Islet precursor cell (in vitro differentiated cells): ENCODE measurements at regions not wholly inside any gene's neighbourhood (a gene's known extent, or its start where the extent isn't known, plus 50 kb on each side); places are given as distances from the start of the nearest gene placed in this dataset.

ENCODE experiments used
- DNase-seq: peaks from one replicate; pipeline ENCODE4 v3.0.0-alpha.2; 2018

DNA sequence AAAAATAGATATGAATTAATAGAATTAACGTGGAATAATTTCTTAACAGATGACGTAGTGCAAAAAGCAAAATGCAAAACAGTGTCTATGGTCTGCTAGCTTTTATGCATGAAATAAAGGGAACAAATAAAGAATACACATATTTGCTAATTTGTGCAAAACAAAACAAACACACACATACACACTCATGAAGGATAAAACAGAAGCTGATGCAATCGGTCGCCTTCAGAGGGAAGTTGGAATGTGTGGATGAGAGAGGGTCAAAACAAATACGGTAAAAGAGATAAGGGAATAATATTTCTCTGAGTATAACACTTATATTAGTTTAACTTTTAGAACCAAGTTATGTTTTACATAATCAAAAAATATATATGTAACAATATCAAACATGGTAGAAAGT lies 1160.9 kb upstream of the PCDH9 start:
- no peak for DNase-seq

DNA sequence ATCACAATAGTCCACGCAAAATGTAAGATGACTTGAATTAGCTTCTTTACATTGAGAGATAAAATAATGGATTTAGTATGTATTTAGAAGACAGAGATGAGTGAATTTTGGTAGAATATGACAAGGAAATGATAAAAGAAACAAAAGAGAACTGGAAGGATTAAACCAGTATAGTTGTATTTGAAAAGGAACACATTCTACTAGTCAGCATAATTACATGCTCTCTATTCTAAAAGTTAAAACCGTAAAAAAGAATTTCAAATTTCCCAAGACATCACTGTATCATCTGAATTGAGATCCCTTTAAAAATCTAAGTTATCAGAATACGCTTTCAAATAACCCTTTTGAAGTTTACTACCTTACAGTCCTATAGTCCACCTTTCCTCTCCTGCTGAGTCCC lies 1156.7 kb upstream of the PCDH9 start:
- no peak for DNase-seq

DNA sequence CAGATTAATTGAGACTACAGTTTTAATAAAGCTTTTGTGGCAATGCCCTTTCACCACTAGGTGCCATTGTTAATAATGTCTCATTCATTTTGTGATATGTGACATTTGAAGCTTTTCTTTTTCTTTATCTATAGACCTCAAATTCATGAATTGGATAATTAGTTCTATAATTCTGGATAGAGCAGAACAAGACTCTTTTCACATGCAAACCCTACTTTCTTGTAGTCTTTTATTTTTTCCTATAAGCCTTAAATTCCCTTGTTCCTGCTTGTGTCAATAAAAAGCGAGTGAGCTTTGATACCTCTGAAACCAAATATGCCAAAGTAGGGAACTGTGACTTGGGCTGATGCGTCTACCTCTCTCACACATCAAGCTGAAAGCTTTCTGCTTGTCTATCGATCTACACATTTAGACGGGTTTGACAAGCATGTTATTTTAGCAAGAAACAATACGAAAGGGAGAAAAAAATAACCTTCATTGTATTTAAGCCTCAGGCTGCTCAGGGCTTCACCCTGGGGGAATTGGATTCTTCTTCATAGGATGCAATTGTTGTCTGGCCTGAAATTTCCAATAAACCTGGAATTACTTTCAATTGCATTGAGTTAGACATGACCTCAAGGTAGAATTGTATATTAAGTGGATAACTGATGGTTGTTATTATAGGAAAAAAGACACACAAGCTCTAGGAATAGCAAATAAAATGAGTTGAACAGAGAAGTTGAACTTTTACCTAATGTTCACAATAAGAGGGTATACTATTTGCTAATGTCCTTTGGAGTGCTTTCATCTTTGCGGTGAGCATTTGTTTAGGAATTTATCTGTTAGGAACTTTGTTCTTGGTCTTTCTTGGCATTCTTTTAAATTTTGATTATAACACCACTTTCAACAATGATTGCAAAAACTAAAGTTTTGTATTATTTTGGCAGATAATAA lies 1150.2 kb upstream of the PCDH9 start:
- no peak for DNase-seq

DNA sequence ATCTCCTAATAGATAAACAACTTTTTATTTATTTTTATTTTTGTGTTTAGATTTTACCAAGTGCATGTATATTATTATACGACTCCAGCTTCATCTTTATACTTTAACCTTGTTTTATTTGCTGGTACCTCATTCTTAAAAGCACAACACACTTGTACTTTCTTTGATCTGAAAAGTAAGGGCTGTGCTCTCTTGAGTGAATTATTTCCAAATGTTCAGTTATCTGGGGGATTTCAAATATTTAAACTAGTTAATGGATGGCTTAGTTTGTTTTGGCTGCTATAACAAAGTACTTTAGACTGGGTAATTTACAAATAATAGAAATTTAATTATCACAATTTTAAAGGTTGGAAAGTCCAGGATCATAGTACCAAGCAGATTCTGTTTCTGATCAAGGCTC lies 1148.2 kb upstream of the PCDH9 start:
- no peak for DNase-seq

DNA sequence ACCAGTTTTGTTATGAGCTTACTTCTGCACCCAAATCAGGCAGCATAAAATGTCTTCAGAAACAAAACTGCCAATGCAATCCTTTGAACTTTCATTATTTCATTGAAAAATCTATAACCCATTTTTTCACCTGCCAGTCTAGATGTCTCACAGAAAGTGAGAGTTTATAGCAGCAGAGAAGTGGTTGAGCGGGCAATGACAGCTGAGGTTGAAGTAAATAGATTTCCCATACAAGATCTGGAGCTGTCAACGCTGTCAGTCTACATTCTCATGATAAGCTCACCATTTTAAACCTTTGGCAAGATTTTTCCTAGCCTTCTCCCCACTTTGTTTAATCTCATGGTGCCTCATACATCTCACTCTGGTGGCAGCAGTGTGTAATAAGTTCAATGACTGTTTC lies 1144.9 kb upstream of the PCDH9 start:
- DNase-seq, result no peak

DNA sequence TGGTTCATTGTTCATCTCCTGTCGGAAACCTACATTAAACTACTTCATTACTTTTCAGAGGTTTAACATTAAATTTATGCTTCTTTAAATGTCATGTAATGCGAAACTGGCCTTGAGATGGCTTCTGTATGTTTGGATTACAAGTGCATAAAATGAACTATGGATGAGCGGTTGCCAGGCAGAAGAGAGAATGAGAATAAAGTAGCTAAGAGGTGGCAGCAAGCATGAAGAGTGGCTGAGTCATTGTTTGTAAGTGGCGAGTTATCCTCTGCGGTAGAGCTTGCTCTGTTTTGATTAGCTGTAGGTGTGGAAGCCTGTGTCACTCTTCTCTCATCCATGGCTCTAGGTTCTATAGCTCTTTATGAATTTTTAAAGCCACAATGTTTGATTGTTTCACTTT lies 1139.6 kb upstream of the PCDH9 start:
- no peak for DNase-seq

DNA sequence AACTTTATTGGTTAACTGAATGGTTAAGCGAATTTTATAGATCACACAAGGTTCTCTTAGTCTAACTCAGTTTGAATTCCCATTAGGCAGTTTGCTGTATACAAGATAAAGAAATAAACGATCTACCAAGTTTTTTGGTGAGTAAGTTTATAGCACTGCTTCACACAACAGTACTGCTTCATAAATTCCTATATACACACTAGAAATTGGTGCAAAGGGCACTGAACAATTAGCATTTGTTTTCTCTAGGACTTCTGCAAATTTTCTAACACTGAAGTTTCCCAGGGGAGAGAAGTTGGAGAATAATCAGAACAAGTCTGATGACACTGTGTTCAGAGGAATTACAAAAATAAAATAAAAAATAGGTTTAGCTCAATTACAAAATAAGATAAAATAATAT lies 1138.8 kb upstream of the PCDH9 start:
- no peak for DNase-seq

DNA sequence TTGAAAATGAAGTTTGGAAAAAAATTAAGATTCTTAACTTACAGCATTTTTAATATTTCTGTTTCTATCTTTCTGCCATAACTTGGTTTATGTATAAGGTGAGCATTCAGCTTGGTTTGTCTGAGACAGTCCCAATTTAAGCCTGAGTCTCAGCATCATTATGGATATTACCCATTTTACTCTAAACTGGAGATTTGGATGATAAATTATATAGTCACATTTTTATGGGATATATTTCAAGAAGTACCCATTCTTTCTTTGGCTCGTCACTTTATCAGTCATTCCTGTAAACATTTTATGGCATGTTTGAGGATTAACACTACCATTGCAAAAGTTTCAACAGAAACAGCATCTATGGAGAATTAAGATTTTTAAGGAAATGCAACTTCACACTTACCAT lies 1129.0 kb upstream of the PCDH9 start:
- no peak for DNase-seq

DNA sequence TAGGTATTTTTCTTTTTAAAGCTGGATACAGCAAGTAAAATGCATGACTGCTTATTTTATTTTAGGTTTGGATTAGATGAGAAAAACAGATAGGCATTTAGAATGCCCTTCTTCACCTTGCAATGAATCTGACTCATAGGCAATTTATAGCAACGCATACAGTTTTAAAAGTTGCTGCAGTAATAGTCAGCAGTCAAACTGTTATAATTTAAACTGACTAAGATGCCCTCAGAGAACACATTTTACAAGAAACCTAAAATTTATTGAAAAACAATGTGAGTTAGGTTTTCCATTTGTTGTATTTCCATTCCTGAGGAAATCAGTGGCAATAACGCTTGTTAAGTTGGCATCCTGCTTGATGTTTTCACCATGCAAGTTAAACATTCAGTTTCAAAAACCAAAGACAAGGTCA lies 1128.2 kb upstream of the PCDH9 start:
- no peak for DNase-seq

DNA sequence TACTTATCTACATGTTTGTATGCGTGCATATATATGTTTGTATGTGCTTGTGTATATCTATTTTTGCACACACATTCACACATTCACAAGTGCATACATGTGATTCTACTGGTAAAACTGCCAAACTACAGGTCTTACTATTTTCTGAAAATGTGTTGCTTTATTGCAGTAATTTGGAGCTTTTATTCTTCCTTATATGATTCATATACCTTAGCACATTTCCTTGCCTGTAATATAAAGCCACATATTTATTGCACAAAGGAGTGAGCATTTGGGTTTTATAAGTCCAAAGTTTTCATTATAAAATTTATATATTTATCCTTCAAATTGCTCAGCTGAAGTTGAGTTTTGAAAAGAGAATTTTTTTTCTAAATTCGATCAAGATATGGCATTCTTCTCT lies 1120.4 kb upstream of the PCDH9 start:
- no peak for DNase-seq

DNA sequence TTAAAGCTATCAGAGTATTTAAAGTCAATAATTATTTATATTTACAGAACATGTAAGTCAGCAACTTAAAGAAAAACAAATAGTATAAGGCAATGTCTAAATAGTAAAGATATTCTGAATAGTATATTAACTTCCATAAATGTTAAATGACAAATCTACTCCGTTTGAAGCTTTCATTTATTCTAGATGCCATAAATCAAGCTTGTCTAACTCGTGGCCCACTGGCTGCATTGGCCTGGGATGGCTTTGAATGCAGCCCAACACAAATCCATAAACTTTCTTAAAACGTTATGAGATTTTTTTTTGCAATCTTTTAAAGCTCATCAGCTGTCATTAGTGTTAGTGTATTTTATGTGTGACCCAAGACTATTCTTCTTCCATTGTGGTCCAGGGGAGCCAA lies 1117.1 kb upstream of the PCDH9 start:
- DNase-seq, result no peak

DNA sequence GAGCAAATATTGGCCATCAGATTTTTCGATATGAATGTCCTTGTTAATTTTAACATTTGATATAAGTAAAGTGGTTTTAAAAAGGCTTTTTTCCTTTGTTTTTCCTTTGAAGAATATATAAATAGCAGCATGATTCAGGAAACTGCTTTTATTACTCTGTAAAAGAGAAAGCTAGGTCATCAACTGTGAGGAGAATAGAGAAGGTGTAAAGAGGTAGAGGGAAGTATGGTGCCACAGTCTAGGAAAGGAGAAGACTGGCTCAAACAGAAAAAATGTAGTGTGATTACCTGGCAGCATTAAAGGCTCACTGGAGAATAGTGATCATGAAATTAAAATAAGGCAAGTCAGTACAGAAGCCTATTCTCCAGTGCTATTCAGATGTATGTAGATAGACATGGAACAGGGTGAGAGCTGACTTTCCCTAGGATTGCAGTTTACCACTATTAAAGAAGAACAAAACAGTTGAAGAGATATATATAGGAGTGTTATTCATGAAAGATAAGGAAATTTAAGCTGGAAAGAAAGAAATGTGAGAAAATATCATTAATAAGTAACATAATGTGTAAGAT lies 1115.9 kb upstream of the PCDH9 start:
- no peak for DNase-seq

DNA sequence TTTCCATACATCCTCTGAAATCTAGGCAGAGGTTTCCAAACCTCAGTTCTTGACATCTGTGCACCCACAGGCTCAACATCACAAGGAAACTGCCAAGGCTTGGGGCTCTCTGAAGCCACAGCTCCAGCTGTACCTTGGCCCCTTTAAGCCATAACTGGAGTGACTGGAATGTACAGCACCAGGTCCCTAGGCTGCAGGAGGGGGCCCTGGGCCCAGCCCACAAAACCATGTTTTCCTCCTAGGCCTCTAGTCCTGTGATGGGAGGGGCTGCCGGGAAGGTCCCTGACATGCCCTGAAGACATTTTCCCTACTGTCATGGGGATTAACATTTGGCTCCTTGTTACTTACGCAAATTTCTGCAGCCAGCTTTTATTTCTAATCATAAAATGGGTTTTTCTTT lies 1093.0 kb upstream of the PCDH9 start:
- no peak for DNase-seq

DNA sequence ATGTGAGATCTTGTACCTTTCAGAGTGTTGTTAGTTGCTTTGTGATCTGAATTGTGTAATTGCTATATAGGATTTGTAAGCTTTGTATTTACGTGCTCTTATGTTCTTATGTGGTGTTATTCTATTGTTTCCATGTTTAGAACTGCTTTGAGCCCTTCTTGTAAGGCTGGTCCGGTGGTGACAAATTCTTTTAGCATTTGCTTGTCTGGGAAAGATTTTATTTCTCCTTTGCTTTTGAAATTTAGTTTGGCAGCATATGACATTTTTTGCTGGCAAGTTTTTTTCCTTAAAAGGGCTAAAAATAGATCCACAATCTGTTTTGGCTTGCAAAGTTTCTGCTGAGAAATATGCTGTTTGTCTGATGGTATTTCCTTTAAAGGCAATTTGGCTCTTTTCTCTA lies 1089.2 kb upstream of the PCDH9 start:
- DNase-seq, result no peak

DNA sequence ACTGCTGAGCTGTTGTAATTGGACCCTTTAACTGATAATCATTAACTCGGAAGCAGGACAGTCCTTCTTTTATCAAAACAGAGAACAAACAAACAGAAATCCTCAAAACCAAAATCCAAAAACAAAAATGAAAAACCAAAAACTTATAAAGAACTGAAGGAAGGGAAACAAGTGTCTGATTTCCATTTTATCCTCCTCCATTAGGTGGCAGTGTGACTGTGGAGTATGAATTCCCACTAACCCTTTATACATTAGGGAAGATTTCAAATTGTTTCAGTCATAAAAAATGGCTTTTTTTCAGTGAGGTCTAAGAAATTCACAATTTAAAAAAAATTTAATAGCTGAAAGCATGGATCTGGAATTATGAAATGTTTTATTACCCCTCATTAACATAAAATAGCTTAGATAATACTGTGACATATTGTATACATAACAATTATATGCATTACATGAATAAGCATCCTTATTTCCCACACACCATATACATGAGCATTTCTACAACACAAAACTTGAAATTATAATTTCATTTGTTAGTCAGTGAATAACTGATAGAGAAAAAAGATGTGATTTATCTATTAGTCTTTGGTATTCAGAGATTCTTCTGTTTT lies 1074.3 kb upstream of the PCDH9 start:
- no peak for DNase-seq

DNA sequence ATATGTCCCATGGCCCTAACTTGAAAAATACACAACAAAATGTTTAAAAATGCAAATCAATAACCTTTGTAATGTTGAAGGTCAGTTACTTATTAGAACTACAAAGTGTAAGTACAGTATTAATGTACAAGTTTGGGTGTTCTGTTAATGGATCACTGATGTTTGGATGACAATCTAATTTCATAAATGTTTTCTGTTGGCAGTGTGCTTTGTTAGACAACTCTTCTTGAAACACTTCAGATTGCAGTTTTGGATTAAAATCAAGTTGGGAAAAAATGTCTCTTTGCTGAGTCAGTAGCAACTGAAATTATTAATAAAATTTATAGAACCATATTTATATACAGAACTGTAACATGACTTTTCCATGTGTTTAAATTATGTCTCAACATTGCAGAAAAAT lies 1063.5 kb upstream of the PCDH9 start:
- DNase-seq, result no peak

DNA sequence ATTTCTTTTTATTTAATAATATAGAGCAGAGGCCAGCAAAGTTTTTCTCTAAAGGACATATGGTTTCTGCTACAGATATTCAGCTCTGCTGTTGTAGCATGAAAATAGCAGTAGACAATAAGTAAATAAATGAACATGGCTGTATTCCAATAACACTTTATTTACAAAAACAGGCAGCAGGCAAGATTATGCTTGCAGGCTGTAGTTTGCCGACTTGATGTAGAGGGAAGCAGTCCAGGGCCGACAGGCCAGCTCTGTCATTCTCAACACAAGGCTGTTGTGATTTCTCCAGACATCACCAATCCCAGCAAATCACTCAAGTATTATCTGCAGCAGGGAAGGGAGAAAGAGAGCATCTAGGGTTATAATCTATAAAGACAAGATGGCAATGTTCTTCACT lies 1062.5 kb upstream of the PCDH9 start:
- no peak for DNase-seq

DNA sequence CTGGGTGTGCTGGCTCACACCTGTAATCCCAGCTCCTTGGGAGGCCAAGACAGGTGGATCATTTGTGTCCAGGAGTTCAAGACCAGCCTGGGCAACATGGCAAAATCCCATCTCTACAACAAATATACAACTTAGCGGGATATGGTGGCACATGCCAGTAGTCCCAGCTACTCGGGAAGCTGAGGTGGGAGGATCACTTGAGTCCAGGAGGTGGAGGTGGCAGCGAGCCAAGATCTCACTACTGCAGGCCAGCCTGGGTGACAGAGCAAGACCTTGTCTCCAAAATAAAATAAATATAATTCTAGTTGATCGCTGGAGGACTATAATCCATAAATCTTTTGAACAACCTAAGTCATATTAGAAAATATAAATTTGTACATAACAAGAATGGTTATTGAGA lies 1061.5 kb upstream of the PCDH9 start:
- DNase-seq, result no peak

DNA sequence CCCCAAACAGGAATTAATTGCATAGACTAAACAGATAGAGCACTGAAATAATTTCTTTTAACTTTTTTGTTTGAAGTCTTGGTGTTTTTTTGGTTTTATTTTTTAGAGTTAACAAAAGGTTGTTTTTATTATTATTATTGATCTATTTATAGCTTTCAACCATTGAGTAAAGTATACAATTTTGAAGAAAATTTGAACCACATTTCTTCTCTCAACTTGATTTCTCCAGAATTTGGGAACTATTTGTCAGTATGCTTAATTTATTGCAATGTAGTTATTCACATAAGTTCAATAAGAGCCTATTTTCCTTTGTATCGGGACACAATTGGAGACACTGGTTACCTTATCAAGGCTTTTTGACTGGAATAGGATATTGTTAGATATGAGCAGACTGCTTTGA lies 1045.6 kb upstream of the PCDH9 start:
- DNase-seq, result no peak

DNA sequence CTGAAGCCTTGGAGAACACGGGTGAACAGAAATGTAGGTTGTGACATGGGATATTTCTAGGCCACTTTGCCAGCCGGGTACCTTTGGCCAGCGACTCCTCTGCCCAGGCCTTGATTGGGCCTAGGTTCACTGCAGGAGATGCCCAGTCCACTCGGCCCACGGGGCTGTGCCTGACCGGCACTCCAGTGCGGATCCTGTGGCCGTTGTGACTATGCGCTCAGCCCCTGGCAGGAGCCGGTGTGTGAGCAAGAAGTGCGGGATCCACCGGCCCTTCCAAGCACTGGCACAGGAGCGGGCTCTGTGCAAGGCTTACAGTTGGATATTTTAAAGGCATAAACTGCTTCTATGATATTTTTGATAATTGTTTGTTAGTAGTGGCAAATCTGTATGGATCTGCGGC lies 1042.5 kb upstream of the PCDH9 start:
- DNase-seq, result no peak

DNA sequence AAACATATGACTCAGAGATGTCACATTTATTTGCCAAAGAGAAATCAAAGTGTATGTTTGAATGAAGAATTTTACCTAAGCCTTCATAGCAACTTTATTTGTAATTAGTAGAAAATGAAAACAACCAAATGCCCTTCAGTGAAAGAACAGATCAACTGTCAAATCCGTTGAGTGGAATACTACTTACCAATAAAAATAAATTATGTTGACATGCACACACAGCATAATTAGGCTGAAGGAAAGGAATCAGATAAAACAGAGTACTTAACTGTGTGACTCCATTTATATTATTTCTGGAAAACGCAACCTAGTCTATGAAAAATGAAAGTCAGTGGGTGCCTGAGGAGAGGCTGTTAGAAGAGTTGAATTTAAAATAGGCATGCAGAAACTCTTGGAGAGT lies 1034.6 kb upstream of the PCDH9 start:
- DNase-seq, result no peak

DNA sequence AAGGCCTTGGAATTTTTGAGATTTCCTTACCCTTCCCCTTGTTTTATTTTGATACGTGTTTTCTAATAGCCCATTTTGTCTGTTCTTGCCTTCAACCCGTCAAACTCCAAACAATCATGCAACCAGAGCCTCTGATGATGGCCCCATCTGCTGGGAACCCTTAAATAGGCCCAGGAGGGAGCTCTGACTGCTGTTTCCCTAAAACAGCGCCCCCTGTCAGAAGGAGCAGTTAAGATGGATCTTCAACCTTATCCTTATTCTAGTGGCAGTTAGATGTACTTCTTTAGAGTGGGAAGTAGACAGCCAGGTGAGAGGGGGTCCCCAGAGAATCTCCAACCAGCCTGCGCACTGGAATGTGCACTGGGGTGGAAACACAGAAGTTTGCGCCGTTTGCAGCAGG lies 1031.0 kb upstream of the PCDH9 start:
- no peak for DNase-seq

DNA sequence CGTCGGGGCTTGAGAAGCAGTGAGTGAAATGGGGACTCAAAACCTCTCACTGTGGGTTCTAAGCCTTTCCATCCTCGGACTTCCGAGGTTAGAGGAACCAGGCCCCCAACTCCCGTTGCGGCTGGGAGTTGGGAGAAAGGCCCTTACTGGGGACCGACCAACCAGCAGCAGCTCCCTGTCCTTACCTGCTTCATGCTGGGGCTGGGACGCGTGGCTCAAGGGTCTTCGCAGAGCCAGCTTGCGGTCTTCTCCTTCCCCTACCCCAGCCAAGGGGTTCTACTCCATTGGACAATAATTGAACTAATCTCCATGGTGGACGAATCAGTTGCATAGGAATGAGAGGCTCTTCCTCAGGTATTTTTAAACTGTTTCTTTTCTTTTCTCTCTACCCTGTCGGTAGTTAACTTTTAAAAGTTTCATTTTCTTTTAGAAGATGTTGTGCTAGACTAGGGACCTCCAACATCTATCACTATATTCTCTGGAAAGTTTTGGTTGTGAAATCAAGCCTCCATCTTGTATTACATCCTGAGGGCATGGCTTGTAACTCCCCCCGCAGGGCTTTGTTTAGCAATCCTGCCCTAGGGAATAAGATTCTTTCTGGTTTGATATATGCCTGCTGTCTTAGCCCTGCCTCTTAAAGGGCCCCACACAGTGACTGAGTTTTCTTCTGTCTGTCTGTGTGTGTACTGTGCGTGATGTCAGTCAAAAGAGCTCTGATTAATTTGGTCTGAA lies 1027.1 kb upstream of the PCDH9 start:
- no peak for DNase-seq

DNA sequence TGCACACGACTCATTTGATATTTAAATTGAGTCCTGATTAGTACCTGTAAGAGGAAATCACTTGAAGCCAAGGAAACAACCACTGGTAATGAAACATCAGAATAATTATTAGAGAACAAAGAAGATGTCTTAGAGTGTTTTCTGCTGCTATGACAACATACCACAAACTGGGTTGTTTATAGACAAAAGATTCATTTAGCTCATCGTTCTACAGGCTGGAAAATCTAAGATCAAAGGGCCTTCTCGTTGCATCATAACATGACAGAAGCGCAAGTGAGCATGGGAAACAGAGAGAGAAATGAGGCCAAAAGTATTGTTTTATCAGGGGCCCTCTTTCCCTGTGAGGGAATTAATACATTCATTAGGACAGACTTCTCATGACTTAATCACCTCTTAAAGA lies 1024.0 kb upstream of the PCDH9 start:
- DNase-seq, result no peak
